ENCODE measurements at regions not wholly inside any gene's neighbourhood (a gene's known extent, or its start where the extent isn't known, plus 50 kb on each side); places are given as distances from the start of the nearest gene placed in this dataset.

GRCh38 chr2:5563411-5563810 lies 128.8 kb upstream of the SOX11 start:
- TF ChIP-seq CTCF (IDR thresholded peaks at IDR 0.05; ENCODE audit: insufficient read depth, low read length, poor library complexity, severe bottlenecking) (no peak), EZH2phosphoT487 (conservative IDR thresholded peaks at IDR 0.05; ENCODE audit: low read length) (no peak)
